Cardiac fibroblast (primary cell): ENCODE measurements at regions not wholly inside any gene's neighbourhood (a gene's known extent, or its start where the extent isn't known, plus 50 kb on each side); places are given as distances from the start of the nearest gene placed in this dataset.

Source experiments
- DNase-seq, 2 donors: peaks; one replicate each; pipeline versions ENCODE4 v3.0.0 to v3.0.0-alpha.2; 2010; ENCODE audit warnings: low read depth in 2 of 2
- H3K4me3 ChIP-seq, 2 donors: replicated peaks in 1 of 2; 1 replicate in 1 of 2; 2 replicates in 1 of 2; pipeline ENCODE4 v1.5.1; 2011; ENCODE audit warnings: low read depth in 2 of 2, low read length in 2 of 2, mild to moderate bottlenecking in 2 of 2, moderate library complexity in 1 of 2
- CTCF ChIP-seq: IDR thresholded peaks from one replicate; pipeline ENCODE4 v1.5.1; 2011; ENCODE audit warnings: low read depth, mild to moderate bottlenecking, low read length, inconsistent platforms

- no peak overlapping the region for H3K4me3 ChIP-seq
- TF ChIP-seq CTCF: no peak
- DNase-seq: no peak
These were observed 211.4 kb upstream of the TUSC1 start for GRCh38 chr9:25889661-25890060.

DNA sequence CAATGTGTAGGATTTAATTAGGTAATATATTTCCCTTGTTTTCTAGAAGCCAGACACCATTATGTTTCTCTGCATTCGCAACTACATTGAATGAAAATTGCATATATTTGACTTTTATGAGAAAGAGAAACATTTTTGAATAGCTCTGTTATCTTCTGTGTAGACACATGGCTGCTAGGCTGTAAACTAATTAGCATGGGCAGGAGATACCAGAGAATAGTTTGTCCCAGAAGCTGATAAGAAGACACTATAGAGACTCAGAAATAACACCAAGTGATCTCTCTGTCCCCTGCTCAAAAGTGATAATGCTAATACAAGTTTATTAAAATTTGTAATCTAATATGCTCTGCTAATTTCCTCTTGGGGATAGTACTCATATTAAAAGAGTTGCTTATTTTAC is 198.0 kb upstream of the TUSC1 start:
- no peak for DNase-seq
- TF ChIP-seq CTCF: no peak
- no peak overlapping the region for H3K4me3 ChIP-seq

DNA sequence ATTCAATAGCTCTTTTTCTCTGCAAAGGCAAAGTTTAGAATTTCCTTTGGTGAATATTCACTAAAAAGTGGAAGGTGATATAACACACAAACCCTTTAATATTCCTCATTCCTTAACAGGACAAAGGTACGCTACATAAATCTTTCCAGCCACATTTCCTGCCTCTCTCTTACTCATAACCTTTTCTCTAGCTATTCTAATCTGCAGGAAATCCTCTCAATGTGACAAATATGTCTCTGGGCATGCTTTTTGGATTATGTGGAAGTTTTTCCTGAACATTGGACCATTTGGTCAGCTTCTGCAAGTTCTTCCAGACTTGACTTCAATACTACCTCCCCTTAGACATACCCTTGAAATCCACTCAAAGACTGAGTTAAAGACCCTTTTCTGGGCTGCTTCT is 186.3 kb upstream of the TUSC1 start:
- H3K4me3 ChIP-seq: no peak overlapping the region
- no peak for TF ChIP-seq CTCF
- no peak for DNase-seq

DNA sequence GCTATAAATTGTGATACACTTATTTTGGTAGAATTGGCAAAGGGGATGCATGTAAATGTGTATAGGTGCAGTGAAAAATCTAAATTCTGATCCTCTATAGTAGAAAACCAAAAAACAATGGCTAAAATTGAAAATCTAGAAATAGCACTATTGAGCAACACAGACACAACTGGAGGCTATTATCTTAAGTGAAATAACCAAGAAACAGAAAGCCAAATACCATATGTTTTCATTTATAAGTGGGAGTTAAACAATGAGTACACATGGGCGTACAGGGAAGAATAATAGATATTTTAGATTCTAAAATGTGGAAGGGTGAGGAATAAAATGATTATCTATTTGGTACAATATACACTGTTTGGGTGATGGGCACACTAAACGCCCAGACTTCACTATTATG is 183.2 kb upstream of the TUSC1 start:
- DNase-seq: no peak
- no peak for TF ChIP-seq CTCF
- H3K4me3 ChIP-seq: no peak overlapping the region

DNA sequence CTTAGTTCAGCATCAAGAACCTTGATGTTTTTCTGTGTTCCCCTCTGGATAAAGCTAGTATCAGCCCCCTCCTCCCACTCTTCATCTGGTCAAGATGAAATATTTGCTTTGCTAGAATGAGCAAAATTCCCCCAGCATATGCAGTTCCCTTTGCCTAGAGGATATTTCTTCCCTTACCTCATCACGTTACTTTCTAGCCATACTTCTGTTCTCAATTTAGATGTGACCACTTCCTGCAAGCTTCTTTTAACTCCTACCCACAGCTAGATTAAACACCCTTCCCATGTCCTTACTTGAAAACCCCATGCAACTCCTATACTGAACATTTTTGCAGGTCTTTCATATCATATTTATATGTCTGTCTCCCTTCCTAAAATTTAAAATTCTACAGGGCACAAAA is 178.9 kb upstream of the TUSC1 start:
- TF ChIP-seq CTCF: no peak
- no peak for DNase-seq
- no peak overlapping the region for H3K4me3 ChIP-seq

DNA sequence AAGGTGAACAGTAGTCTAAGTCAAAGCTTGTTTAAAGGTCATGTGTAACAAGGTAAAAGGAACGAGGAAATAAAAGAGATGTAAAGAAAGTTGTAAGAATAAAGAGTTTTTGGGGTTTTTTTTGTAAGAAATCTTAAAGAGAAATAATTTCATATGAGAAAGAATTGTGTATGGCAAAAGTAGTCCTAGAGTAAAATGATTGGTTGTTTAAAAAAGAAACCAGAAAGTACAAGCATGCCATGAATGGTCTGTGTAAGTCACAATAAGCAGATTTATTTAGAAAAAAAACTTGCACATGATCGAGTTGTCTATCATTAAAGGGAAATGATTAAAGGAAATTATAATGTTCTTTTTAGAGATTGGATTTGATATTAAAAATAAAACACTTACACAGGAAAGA is 172.6 kb upstream of the TUSC1 start:
- TF ChIP-seq CTCF: no peak
- H3K4me3 ChIP-seq: no peak overlapping the region
- no peak for DNase-seq

DNA sequence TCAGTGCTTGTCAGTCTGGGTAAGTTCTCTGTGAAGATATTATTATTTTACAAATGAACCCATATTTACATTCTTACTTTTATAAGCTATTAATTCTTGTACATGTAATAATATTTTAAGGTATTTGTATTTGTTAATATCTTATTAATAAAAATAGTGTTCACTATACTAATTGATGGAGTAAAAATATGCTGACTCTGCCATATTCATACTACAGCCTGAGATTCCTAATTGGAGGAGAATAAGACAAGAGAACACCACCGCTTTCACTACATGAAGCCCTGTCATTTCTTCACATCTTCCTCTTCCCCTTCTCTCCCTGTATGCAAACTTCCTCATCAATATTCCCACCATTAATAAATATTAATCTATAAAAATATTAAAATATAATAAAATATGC is 167.6 kb upstream of the TUSC1 start:
- DNase-seq: no peak
- no peak overlapping the region for H3K4me3 ChIP-seq
- no peak for TF ChIP-seq CTCF
